Epithelial cell of esophagus (primary cell): ENCODE measurements at regions not wholly inside any gene's neighbourhood (a gene's known extent, or its start where the extent isn't known, plus 50 kb on each side); places are given as distances from the start of the nearest gene placed in this dataset.

Source experiments
- DNase-seq: peaks from one replicate; pipeline ENCODE4 v3.0.0; 2010; ENCODE audit warnings: low read depth
- H3K4me3 ChIP-seq: 2 replicates; pipeline ENCODE4 v1.5.1; 2011; ENCODE audit warnings: mild to moderate bottlenecking, low read length, control low read depth
- TF ChIP-seq, protein P1 (sequence below): IDR thresholded peaks from 2 replicates; pipeline ENCODE4 v1.5.1; 2011; ENCODE audit warnings: low read depth, mild to moderate bottlenecking, low read length, control low read depth, inconsistent platforms; ENCODE audit not compliant: insufficient read depth; ENCODE audit errors: missing control alignments

DNA sequence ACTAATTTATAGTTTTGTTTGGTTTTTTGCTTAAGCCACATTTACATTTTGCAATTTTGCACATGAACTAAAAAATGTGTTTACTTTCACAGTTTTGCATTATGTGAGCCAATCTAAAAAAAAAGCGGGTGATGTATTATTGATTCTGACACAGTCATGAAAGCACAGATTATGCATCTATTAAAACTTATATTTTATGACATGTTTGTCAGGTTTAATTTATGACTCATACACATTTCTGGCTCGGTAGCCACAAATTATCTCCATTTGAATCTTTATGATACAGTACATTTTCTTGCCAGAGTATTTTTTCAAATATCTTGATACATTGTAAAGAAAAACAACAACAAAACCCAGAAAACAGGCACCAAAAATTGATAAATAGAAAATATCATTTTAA, 280.4 kb upstream of the GRIP1 start:
- no peak for DNase-seq
- H3K4me3 ChIP-seq: no peak overlapping the region
- TF ChIP-seq, protein P1, sequence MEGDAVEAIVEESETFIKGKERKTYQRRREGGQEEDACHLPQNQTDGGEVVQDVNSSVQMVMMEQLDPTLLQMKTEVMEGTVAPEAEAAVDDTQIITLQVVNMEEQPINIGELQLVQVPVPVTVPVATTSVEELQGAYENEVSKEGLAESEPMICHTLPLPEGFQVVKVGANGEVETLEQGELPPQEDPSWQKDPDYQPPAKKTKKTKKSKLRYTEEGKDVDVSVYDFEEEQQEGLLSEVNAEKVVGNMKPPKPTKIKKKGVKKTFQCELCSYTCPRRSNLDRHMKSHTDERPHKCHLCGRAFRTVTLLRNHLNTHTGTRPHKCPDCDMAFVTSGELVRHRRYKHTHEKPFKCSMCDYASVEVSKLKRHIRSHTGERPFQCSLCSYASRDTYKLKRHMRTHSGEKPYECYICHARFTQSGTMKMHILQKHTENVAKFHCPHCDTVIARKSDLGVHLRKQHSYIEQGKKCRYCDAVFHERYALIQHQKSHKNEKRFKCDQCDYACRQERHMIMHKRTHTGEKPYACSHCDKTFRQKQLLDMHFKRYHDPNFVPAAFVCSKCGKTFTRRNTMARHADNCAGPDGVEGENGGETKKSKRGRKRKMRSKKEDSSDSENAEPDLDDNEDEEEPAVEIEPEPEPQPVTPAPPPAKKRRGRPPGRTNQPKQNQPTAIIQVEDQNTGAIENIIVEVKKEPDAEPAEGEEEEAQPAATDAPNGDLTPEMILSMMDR: no peak

GRCh38 chr12:66960006-66960405, 281.1 kb upstream of the GRIP1 start:
- no peak overlapping the region for H3K4me3 ChIP-seq
- TF ChIP-seq, protein P1: no peak
- DNase-seq: no peak

GRCh38 chr12:66960704-66961690, 282.1 kb upstream of the GRIP1 start:
- TF ChIP-seq, protein P1: no peak
- DNase-seq: peak; percentile 56

DNA sequence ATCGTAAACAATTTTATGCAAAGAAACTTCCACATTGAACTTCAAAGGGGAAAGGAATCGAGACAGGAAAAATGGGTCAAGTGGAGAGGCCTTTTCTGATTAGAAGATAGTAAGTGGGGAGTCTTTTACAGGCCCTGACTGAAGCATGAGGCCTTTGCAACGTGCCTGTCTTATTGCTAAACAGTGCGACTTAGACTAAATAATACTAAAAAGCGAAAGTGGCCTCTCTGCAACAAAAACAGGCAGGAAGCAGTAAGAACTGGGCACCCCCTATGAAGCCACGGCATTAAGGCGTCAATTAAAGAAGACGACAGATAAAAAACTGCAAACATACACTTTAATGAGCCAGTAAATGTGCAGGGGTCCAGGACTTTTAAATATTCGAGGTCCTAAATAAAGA, 283.4 kb upstream of the GRIP1 start:
- DNase-seq: no peak
- H3K4me3 ChIP-seq: no peak overlapping the region
- TF ChIP-seq, protein P1: no peak

More at GRCh38 chr12:66960704-66961690, 282.1 kb upstream of the GRIP1 start:
- no peak overlapping the region for H3K4me3 ChIP-seq

- TF ChIP-seq, protein P1: no peak
- no peak overlapping the region for H3K4me3 ChIP-seq
- DNase-seq: no peak
These were observed 285.0 kb upstream of the GRIP1 start for GRCh38 chr12:66963901-66964300.

GRCh38 chr12:66964629-66965028, 285.8 kb upstream of the GRIP1 start:
- no peak overlapping the region for H3K4me3 ChIP-seq
- TF ChIP-seq, protein P1: no peak
- no peak for DNase-seq

DNA sequence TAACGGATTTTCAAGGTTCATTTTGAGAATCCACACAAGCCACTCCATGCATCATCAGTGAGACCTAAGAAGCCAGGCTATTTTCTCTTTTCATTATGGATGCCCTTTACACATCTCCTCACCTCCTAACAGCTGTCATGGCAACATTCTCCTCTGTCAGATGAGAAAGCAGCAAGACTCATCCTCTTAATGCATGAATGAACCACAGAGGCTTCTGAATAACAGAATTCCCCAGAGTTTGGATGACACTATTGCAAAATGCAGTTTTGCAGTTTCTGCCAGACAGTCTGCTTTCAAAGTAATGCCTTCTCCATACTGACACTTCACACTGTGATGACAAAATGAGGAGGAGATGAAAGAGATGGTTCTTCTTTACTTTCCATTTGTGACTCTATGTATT, 286.7 kb upstream of the GRIP1 start:
- TF ChIP-seq, protein P1: no peak
- H3K4me3 ChIP-seq: no peak overlapping the region
- no peak for DNase-seq
